Effector memory CD8-positive, alpha-beta T cell (primary cell): ENCODE measurements at regions not wholly inside any gene's neighbourhood (a gene's known extent, or its start where the extent isn't known, plus 50 kb on each side); places are given as distances from the start of the nearest gene placed in this dataset.

ENCODE experiments used
- ATAC-seq: fragments of 150-1000 bp; cut with Tn5 transposase; replicated peaks from 2 replicates; pipeline ENCODE4 v1.10.0; 2021; ENCODE audit warnings: mild to moderate bottlenecking, moderate library complexity
- DNase-seq, 3 experiments: peaks; one replicate each; pipeline ENCODE4 v3.0.0; 2021
- H3K27ac Mint-ChIP-seq, 2 donors: one replicate each; pipeline ENCODE4 v1.8.0; 2022; ENCODE audit warnings: mild to moderate bottlenecking in 2 of 2, mixed read lengths in 2 of 2, moderate library complexity in 2 of 2
- H3K27me3 Mint-ChIP-seq, 2 donors: one replicate each; pipeline ENCODE4 v1.8.0; 2022; ENCODE audit warnings: mixed read lengths in 2 of 2
- H3K36me3 Mint-ChIP-seq: one replicate; pipeline ENCODE4 v1.8.0; 2022; ENCODE audit warnings: mild to moderate bottlenecking, moderate library complexity, mixed read lengths; ENCODE audit not compliant: insufficient read depth
- H3K4me1 Mint-ChIP-seq, 2 donors: one replicate each; pipeline ENCODE4 v1.8.0; 2022; ENCODE audit warnings: low read depth in 2 of 2, mixed read lengths in 2 of 2
- H3K4me3 Mint-ChIP-seq, 2 donors: one replicate each; pipeline ENCODE4 v1.8.0; 2022; ENCODE audit warnings: mild to moderate bottlenecking in 2 of 2, mixed read lengths in 2 of 2, moderate library complexity in 2 of 2
- H3K9me3 Mint-ChIP-seq, 2 donors: one replicate each; pipeline ENCODE4 v1.8.0; 2022; ENCODE audit warnings: mixed read lengths in 2 of 2

- H3K27me3 Mint-ChIP-seq = no peaks in the 10 kb centered on the region
- no peak overlapping the region for H3K27ac Mint-ChIP-seq
- no peaks in the 10 kb centered on the region for H3K4me1 Mint-ChIP-seq
- H3K36me3 Mint-ChIP-seq = no peaks in the 10 kb centered on the region
- peaks cover 4 to 14% of the 10 kb centered on the region in 2 donors for H3K9me3 Mint-ChIP-seq
- H3K4me3 Mint-ChIP-seq = no peak overlapping the region
- DNase-seq (no peak), ATAC-seq (no peak)
These were observed 942.1 kb downstream of the KCNJ2 start for GRCh38 chr17:71111460-71111859.

DNA sequence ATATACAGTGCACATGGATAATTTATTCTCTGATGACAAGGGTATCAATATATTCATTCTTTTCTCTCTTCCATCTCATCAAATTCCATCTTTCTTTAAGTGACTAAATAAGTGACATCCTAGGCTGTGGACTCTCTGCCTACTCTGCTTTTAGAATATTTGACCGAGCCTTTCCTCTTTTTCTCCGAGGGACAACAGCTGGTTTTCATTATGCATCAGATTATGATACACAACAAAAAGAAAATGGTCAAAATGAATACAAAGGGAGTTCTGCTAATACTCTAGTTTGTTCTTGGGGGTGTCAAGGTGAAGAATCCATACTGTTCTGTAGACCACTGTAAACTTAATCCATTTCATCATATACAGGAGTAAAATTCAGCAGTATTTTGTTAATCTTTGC, 942.6 kb downstream of the KCNJ2 start:
- H3K36me3 Mint-ChIP-seq = no peaks in the 10 kb centered on the region
- no peaks in the 10 kb centered on the region for H3K4me1 Mint-ChIP-seq
- ATAC-seq (no peak), DNase-seq (no peak)
- H3K27me3 Mint-ChIP-seq = no peaks in the 10 kb centered on the region
- peaks cover 4 to 14% of the 10 kb centered on the region in 2 donors for H3K9me3 Mint-ChIP-seq
- H3K4me3 Mint-ChIP-seq = no peak overlapping the region
- H3K27ac Mint-ChIP-seq = no peak overlapping the region

- no peaks in the 10 kb centered on the region for H3K36me3 Mint-ChIP-seq
- H3K9me3 Mint-ChIP-seq = peaks cover 8 to 20% of the 10 kb centered on the region in 2 donors
- no peaks in the 10 kb centered on the region for H3K27me3 Mint-ChIP-seq
- ATAC-seq = no peak
- H3K4me3 Mint-ChIP-seq = no peak overlapping the region
- H3K4me1 Mint-ChIP-seq = no peaks in the 10 kb centered on the region
- no peak overlapping the region for H3K27ac Mint-ChIP-seq
- no peak for DNase-seq
These were observed 944.0 kb downstream of the KCNJ2 start for GRCh38 chr17:71113347-71113746.

- H3K4me3 Mint-ChIP-seq = no peak overlapping the region
- ATAC-seq = no peak
- H3K9me3 Mint-ChIP-seq = peaks cover 12 to 19% of the 10 kb centered on the region in 2 donors
- no peaks in the 10 kb centered on the region for H3K36me3 Mint-ChIP-seq
- H3K27me3 Mint-ChIP-seq = no peaks in the 10 kb centered on the region
- DNase-seq = no peak
- no peak overlapping the region for H3K27ac Mint-ChIP-seq
- no peaks in the 10 kb centered on the region for H3K4me1 Mint-ChIP-seq
These were observed 945.8 kb downstream of the KCNJ2 start for GRCh38 chr17:71114911-71115668.

- H3K27me3 Mint-ChIP-seq = no peaks in the 10 kb centered on the region
- H3K4me1 Mint-ChIP-seq = no peaks in the 10 kb centered on the region
- H3K27ac Mint-ChIP-seq = no peak overlapping the region
- H3K9me3 Mint-ChIP-seq = peaks cover 12 to 14% of the 10 kb centered on the region in 2 donors
- H3K36me3 Mint-ChIP-seq = no peaks in the 10 kb centered on the region
- H3K4me3 Mint-ChIP-seq = no peak overlapping the region
- ATAC-seq (no peak), DNase-seq (no peak)
These were observed 946.3 kb downstream of the KCNJ2 start for GRCh38 chr17:71115669-71115972.

- Mint-ChIP-seq H3K4me3 (no peak overlapping the region), H3K27me3 (no peaks in the 10 kb centered on the region), H3K9me3 (peaks cover 14% of the 10 kb centered on the region in 2 donors), H3K36me3 (no peaks in the 10 kb centered on the region), H3K4me1 (no peaks in the 10 kb centered on the region), H3K27ac (no peak overlapping the region)
- ATAC-seq = no peak
- no peak for DNase-seq
These were observed 948.1 kb downstream of the KCNJ2 start for GRCh38 chr17:71117466-71117865.

- ATAC-seq (no peak), DNase-seq (no peak)
- Mint-ChIP-seq H3K27me3 (no peaks in the 10 kb centered on the region), H3K36me3 (no peaks in the 10 kb centered on the region), H3K9me3 (peaks cover 14 to 18% of the 10 kb centered on the region in 2 donors), H3K27ac (no peak overlapping the region), H3K4me1 (no peaks in the 10 kb centered on the region), H3K4me3 (no peak overlapping the region)
These were observed 948.7 kb downstream of the KCNJ2 start for GRCh38 chr17:71118039-71118438.

GRCh38 chr17:71127416-71127815, 958.1 kb downstream of the KCNJ2 start:
- Mint-ChIP-seq H3K36me3 (peaks cover 3% of the 10 kb centered on the region), H3K27me3 (no peaks in the 10 kb centered on the region), H3K4me1 (no peaks in the 10 kb centered on the region), H3K27ac (no peak overlapping the region), H3K9me3 (peaks cover 6 to 7% of the 10 kb centered on the region in 2 donors), H3K4me3 (no peak overlapping the region)
- DNase-seq (no peak), ATAC-seq (no peak)

- H3K27me3 Mint-ChIP-seq = no peaks in the 10 kb centered on the region
- no peak overlapping the region for H3K27ac Mint-ChIP-seq
- H3K4me3 Mint-ChIP-seq = no peak overlapping the region
- peaks cover 0 to 3% of the 10 kb centered on the region in 2 donors for H3K9me3 Mint-ChIP-seq
- H3K4me1 Mint-ChIP-seq = no peaks in the 10 kb centered on the region
- ATAC-seq (no peak), DNase-seq (no peak)
- H3K36me3 Mint-ChIP-seq = no peaks in the 10 kb centered on the region
These were observed 973.0 kb downstream of the KCNJ2 start for GRCh38 chr17:71142333-71142732.

DNA sequence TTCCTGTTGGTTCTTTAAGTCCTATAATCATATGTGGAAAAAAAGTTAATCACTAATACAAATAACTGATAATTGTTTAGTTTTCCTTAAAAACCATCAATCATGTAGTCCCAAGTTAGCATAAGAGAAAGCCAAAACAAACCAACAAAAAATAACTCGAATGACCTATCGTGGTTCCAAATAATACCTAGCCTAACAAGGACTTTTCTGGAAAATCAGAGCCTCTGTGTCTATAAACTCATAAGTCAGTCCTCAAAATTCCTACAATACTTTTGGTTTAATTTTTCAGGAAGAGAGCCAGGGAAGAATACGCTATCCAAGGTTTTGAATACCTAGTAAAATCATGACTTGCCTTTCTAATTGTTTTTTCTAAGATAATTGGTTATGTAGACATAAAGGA, 975.3 kb upstream of the SOX9 start:
- ATAC-seq (no peak), DNase-seq (no peak)
- H3K27me3 Mint-ChIP-seq = no peaks in the 10 kb centered on the region
- no peaks in the 10 kb centered on the region for H3K36me3 Mint-ChIP-seq
- H3K4me3 Mint-ChIP-seq = no peak overlapping the region
- H3K4me1 Mint-ChIP-seq = no peaks in the 10 kb centered on the region
- no peak overlapping the region for H3K27ac Mint-ChIP-seq
- no peaks in the 10 kb centered on the region for H3K9me3 Mint-ChIP-seq

DNA sequence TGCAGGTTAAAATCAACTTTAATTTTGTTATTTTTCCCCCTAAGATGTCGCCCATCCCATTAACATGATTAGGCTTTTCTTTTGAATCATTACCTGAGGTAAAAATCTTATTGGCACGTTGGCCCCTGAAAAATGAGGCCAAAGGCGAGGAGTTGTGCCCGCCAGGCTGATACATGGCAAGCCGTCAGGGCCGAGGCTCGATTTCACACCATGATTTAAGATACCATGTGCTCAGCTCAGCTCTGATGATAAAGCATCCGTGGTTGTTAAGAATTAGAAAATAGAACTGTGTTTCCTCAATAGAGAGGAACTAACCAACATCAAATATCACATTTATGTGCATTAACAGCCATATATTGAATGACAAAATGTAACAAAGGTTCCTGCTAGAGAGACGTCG, 972.9 kb upstream of the SOX9 start:
- Mint-ChIP-seq H3K27me3 (no peaks in the 10 kb centered on the region), H3K27ac (no peak overlapping the region), H3K36me3 (no peaks in the 10 kb centered on the region), H3K4me1 (no peaks in the 10 kb centered on the region), H3K4me3 (no peak overlapping the region), H3K9me3 (no peaks in the 10 kb centered on the region)
- ATAC-seq = no peak
- no peak for DNase-seq

GRCh38 chr17:71149607-71150006, 971.2 kb upstream of the SOX9 start:
- no peak for ATAC-seq
- H3K36me3 Mint-ChIP-seq = no peaks in the 10 kb centered on the region
- H3K9me3 Mint-ChIP-seq = no peaks in the 10 kb centered on the region

DNA sequence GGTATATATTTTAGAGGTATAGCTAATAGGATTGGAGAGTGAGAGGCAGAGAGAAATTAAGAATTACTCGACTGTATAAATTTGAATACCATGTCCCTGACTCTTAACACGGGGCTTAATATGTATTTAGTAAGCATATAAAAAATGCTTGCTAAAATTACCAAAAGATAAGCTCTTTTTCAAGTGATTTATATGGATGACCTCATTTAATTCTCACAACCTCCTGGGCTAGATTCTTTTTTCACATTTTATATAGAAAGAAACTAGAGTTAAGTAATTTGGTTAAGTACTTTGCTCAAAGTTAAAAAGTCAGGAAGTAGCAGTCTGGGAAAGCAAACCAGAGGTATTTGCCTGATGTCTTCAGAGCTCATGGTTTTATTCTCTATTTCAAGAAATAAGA, 963.5 kb upstream of the SOX9 start:
- Mint-ChIP-seq H3K4me1 (no peaks in the 10 kb centered on the region), H3K9me3 (peaks cover 3 to 7% of the 10 kb centered on the region in 2 donors), H3K36me3 (no peaks in the 10 kb centered on the region), H3K27ac (no peak overlapping the region), H3K27me3 (no peaks in the 10 kb centered on the region), H3K4me3 (no peak overlapping the region)
- DNase-seq (no peak), ATAC-seq (no peak)

More at GRCh38 chr17:71149607-71150006, 971.2 kb upstream of the SOX9 start:
- Mint-ChIP-seq H3K27me3 (no peaks in the 10 kb centered on the region), H3K27ac (no peak overlapping the region), H3K4me3 (no peak overlapping the region), H3K4me1 (no peaks in the 10 kb centered on the region)
- no peak for DNase-seq

GRCh38 chr17:71158437-71158836, 962.4 kb upstream of the SOX9 start:
- H3K4me1 Mint-ChIP-seq = no peaks in the 10 kb centered on the region
- DNase-seq (no peak), ATAC-seq (no peak)
- H3K9me3 Mint-ChIP-seq = peaks cover 3 to 7% of the 10 kb centered on the region in 2 donors
- no peak overlapping the region for H3K4me3 Mint-ChIP-seq
- no peaks in the 10 kb centered on the region for H3K27me3 Mint-ChIP-seq
- no peaks in the 10 kb centered on the region for H3K36me3 Mint-ChIP-seq
- H3K27ac Mint-ChIP-seq = no peak overlapping the region
